A549 (cell line): ENCODE measurements at regions not wholly inside any gene's neighbourhood (a gene's known extent, or its start where the extent isn't known, plus 50 kb on each side); places are given as distances from the start of the nearest gene placed in this dataset.

ENCODE experiments used
- ATAC-seq, 2 experiments: fragments of 200-7000 bp in 1 of 2; fragments of >200 bp in 1 of 2; cut with Nextera tagmentation in 1 of 2; cut with Tn5 transposase in 1 of 2; 3 replicates each; pipeline versions ENCODE4 v1.8.0 to v1.9.1; 2018 to 2020; ENCODE audit warnings: mild to moderate bottlenecking in 1 of 2, moderate library complexity in 1 of 2
- CTCF ChIA-PET: fragments of 300-600 bp; sonication (Branson Sonifier 250); formaldehyde crosslinking; extraction: SDS; loops from one replicate; lab custom pipeline; 2021; ENCODE audit warnings: antibody characterized with exemption, inconsistent platforms; lab: Yijun Ruan, JAX
- POLR2A ChIA-PET: fragments of 350-600 bp; formaldehyde crosslinking; extraction: SDS; loops from one replicate; lab custom pipeline; 2021; ENCODE audit warnings: antibody characterized with exemption, inconsistent platforms; lab: Yijun Ruan, JAX
- DNase-seq, 2 experiments: peaks; one replicate each; pipeline versions ENCODE4 v3.0.0 to v3.0.0-alpha.2; 2011 to 2016; ENCODE audit warnings: low read depth in 1 of 2, low spot score in 1 of 2
- FAIRE-seq: peaks from 2 replicates; lab custom pipeline; 2011; peaks lifted over from hg19 to GRCh38; lab: Jason Lieb, UNC
- H3K27ac ChIP-seq, 2 experiments: fragments of >200 bp; sonication (Bioruptor Twin); formaldehyde crosslinking; 3 replicates each; pipeline ENCODE4 v1.5.1; 2016 to 2017
- H3K4me1 ChIP-seq: fragments of >200 bp; sonication (Bioruptor Twin); formaldehyde crosslinking; 3 replicates; pipeline ENCODE4 v1.6.1; 2016
- H3K4me2 ChIP-seq: fragments of >200 bp; sonication (Bioruptor Twin); formaldehyde crosslinking; 3 replicates; pipeline ENCODE4 v1.6.1; 2016
- H3K4me3 ChIP-seq: fragments of >200 bp; sonication (Bioruptor Twin); formaldehyde crosslinking; 3 replicates; pipeline ENCODE4 v1.5.1; 2016
- H3K9me3 ChIP-seq: fragments of >200 bp; sonication (Bioruptor Twin); formaldehyde crosslinking; 3 replicates; pipeline ENCODE4 v1.6.1; 2016
- E2F6 ChIP-seq: IDR thresholded peaks from 2 replicates; pipeline ENCODE4 v1.6.1; 2012; ENCODE audit warnings: low read depth, borderline replicate concordance
- ELK1 ChIP-seq: fragments of 150-350 bp; IDR thresholded peaks from 2 replicates; pipeline ENCODE4 v1.6.1; 2014; ENCODE audit warnings: low read depth, mild to moderate bottlenecking, low read length
- EP300 ChIP-seq, 2 experiments: fragments of >200 bp; sonication (Bioruptor Twin); formaldehyde crosslinking; IDR thresholded peaks; 2 replicates in 1 of 2; 3 replicates in 1 of 2; pipeline ENCODE4 v1.6.1; 2016 to 2017
- ESRRA ChIP-seq: fragments of 150-350 bp; IDR thresholded peaks from 2 replicates; pipeline ENCODE4 v1.6.1; 2014; ENCODE audit warnings: mild to moderate bottlenecking, low read length, borderline replicate concordance
- FOSB ChIP-seq: fragments of 250-450 bp; sonication (Bioruptor Pico); IDR thresholded peaks from 2 replicates; pipeline ENCODE4 v1.5.0; 2020; ENCODE audit warnings: mild to moderate bottlenecking, moderate library complexity
- FOSL2 ChIP-seq, 2 experiments: fragments of 450-650 bp in 1 of 2; fragments of >200 bp in 1 of 2; sonication (Bioruptor Twin) in 1 of 2; formaldehyde crosslinking; IDR thresholded peaks; 2 replicates each; pipeline versions ENCODE4 v1.5.0 to v1.6.1; 2016 to 2020; ENCODE audit warnings: mild to moderate bottlenecking in 1 of 2, moderate library complexity in 1 of 2
- HOXB13 ChIP-seq: fragments of 250-450 bp; sonication (Bioruptor Pico); IDR thresholded peaks from 2 replicates; pipeline ENCODE4 v1.5.0; 2020; ENCODE audit warnings: low read depth, mild to moderate bottlenecking, moderate library complexity
- KDM1A ChIP-seq: fragments of 200-600 bp; sonication (generic); IDR thresholded peaks from 2 replicates; pipeline ENCODE4 v1.6.1; 2016; ENCODE audit warnings: low read depth, mild to moderate bottlenecking
- MAFK ChIP-seq: fragments of 450-650 bp; IDR thresholded peaks from 2 replicates; pipeline ENCODE4 v1.6.1; 2014; ENCODE audit not compliant: partially characterized antibody
- NFE2L2 ChIP-seq: fragments of 150-350 bp; conservative IDR thresholded peaks from 2 replicates; pipeline ENCODE4 v1.6.1; 2014; ENCODE audit warnings: low read length
- POLR2AphosphoS2 ChIP-seq: conservative IDR thresholded peaks from 2 replicates; pipeline ENCODE4 v1.6.1; 2012; ENCODE audit warnings: low read length, improper control_type of control experiment, inconsistent platforms
- RARB ChIP-seq: fragments of 250-450 bp; sonication (Bioruptor Pico); IDR thresholded peaks from 2 replicates; pipeline ENCODE4 v1.8.0; 2021; ENCODE audit warnings: mild to moderate bottlenecking, moderate library complexity
- RCOR1 ChIP-seq: fragments of 150-350 bp; IDR thresholded peaks from 2 replicates; pipeline ENCODE4 v1.6.1; 2014; ENCODE audit warnings: antibody characterized with exemption, low read length, low read depth
- RFX5 ChIP-seq: fragments of 450-650 bp; IDR thresholded peaks from 2 replicates; pipeline ENCODE4 v1.7.1; 2014; ENCODE audit warnings: antibody characterized with exemption, mild to moderate bottlenecking, moderate library complexity
- SMC3 ChIP-seq: fragments of >200 bp; sonication (Bioruptor Twin); formaldehyde crosslinking; IDR thresholded peaks from 3 replicates; pipeline ENCODE4 v1.6.1; 2018; ENCODE audit warnings: inconsistent platforms
- ZSCAN20 ChIP-seq: fragments of 250-450 bp; sonication (Bioruptor Pico); IDR thresholded peaks from 2 replicates; pipeline ENCODE4 v1.8.0; 2022; ENCODE audit warnings: mild to moderate bottlenecking, moderate library complexity
- whole genome bisulfite sequencing: methylation state at CpG from one replicate; pipeline ENCODE4 v1.1.6; 2017; ENCODE audit errors: missing lambda C conversion rate; 5-methylcytosine and 5-hydroxymethylcytosine counted together
- TF ChIP-seq, protein P1 (sequence below): fragments of >200 bp; sonication (Bioruptor Twin); formaldehyde crosslinking; IDR thresholded peaks from 3 replicates; pipeline ENCODE4 v1.5.1; 2016
- TF ChIP-seq, protein P2 (sequence below): fragments of >200 bp; sonication (Bioruptor Twin); formaldehyde crosslinking; IDR thresholded peaks from 2 replicates; pipeline ENCODE4 v1.6.1; 2016
- TF ChIP-seq, protein P3 (sequence below): fragments of 250-450 bp; sonication (Bioruptor Pico); IDR thresholded peaks from 2 replicates; pipeline ENCODE4 v1.5.0; 2020; ENCODE audit warnings: low read depth, mild to moderate bottlenecking, moderate library complexity
- TF ChIP-seq, protein P4 (sequence below): fragments of 200-600 bp; sonication (generic); IDR thresholded peaks from 2 replicates; pipeline ENCODE4 v1.6.1; 2016; ENCODE audit warnings: antibody characterized with exemption, mild to moderate bottlenecking, moderate library complexity
- TF ChIP-seq, protein P5 (sequence below): fragments of 250-450 bp; sonication (Bioruptor Pico); IDR thresholded peaks from 2 replicates; pipeline ENCODE4 v1.5.0; 2021; ENCODE audit warnings: mild to moderate bottlenecking, moderate library complexity, borderline replicate concordance

- CTCF ChIA-PET: interaction anchor here (1.4 kb wide), 1 partner anchor 13 kb away, joined by 4 read pairs; no protein-coding TSS in a partner anchor
- H3K4me3 ChIP-seq: no peak overlapping the region
Observed at GRCh38 chr7:13489386-13489785, 500.1 kb downstream of the ETV1 start.

DNA sequence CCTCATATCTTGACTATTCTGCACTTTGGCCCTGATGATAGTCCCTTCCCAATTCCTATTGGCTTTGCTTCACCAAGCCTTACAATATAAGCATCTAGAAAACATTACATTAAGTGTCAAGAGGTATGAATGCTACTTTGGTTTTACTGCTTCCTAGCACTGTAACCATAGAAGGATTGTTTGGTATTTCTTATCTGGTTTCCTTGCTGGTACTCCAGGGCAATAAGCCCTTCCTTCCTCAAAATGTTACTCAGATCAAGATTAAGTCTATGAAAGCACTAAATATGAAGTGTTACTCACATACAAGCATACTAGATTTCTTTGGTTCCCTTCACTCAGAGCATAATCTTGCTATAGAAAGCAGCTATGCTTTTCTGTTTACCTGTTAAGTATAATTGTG, 492.5 kb downstream of the ETV1 start:
- Histone ChIP-seq H3K4me2 (no peak overlapping the region), H3K9me3 (no peaks in the 10 kb centered on the region), H3K4me3 (no peak overlapping the region), H3K4me1 (no peaks in the 10 kb centered on the region), H3K27ac (no peak overlapping the region)
- ATAC-seq: no peak
- no peak for TF ChIP-seq EP300 (IDR thresholded peaks at IDR 0.05)
- TF ChIP-seq, protein P1, sequence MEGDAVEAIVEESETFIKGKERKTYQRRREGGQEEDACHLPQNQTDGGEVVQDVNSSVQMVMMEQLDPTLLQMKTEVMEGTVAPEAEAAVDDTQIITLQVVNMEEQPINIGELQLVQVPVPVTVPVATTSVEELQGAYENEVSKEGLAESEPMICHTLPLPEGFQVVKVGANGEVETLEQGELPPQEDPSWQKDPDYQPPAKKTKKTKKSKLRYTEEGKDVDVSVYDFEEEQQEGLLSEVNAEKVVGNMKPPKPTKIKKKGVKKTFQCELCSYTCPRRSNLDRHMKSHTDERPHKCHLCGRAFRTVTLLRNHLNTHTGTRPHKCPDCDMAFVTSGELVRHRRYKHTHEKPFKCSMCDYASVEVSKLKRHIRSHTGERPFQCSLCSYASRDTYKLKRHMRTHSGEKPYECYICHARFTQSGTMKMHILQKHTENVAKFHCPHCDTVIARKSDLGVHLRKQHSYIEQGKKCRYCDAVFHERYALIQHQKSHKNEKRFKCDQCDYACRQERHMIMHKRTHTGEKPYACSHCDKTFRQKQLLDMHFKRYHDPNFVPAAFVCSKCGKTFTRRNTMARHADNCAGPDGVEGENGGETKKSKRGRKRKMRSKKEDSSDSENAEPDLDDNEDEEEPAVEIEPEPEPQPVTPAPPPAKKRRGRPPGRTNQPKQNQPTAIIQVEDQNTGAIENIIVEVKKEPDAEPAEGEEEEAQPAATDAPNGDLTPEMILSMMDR: no peak
- TF ChIP-seq, protein P2, sequence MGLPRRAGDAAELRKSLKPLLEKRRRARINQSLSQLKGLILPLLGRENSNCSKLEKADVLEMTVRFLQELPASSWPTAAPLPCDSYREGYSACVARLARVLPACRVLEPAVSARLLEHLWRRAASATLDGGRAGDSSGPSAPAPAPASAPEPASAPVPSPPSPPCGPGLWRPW: no peak
- TF ChIP-seq KDM1A: no peak
- TF ChIP-seq, protein P3, sequence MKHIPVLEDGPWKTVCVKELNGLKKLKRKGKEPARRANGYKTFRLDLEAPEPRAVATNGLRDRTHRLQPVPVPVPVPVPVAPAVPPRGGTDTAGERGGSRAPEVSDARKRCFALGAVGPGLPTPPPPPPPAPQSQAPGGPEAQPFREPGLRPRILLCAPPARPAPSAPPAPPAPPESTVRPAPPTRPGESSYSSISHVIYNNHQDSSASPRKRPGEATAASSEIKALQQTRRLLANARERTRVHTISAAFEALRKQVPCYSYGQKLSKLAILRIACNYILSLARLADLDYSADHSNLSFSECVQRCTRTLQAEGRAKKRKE: no peak
- TF ChIP-seq E2F6: no peak
- TF ChIP-seq FOSB: no peak
- TF ChIP-seq, protein P4, sequence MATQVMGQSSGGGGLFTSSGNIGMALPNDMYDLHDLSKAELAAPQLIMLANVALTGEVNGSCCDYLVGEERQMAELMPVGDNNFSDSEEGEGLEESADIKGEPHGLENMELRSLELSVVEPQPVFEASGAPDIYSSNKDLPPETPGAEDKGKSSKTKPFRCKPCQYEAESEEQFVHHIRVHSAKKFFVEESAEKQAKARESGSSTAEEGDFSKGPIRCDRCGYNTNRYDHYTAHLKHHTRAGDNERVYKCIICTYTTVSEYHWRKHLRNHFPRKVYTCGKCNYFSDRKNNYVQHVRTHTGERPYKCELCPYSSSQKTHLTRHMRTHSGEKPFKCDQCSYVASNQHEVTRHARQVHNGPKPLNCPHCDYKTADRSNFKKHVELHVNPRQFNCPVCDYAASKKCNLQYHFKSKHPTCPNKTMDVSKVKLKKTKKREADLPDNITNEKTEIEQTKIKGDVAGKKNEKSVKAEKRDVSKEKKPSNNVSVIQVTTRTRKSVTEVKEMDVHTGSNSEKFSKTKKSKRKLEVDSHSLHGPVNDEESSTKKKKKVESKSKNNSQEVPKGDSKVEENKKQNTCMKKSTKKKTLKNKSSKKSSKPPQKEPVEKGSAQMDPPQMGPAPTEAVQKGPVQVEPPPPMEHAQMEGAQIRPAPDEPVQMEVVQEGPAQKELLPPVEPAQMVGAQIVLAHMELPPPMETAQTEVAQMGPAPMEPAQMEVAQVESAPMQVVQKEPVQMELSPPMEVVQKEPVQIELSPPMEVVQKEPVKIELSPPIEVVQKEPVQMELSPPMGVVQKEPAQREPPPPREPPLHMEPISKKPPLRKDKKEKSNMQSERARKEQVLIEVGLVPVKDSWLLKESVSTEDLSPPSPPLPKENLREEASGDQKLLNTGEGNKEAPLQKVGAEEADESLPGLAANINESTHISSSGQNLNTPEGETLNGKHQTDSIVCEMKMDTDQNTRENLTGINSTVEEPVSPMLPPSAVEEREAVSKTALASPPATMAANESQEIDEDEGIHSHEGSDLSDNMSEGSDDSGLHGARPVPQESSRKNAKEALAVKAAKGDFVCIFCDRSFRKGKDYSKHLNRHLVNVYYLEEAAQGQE: no peak
- TF ChIP-seq RARB (CRISPR knock-in tag): no peak
- no peak for TF ChIP-seq ELK1
- TF ChIP-seq RFX5: no peak
- TF ChIP-seq NFE2L2: no peak
- no peak for TF ChIP-seq MAFK
- no peak for TF ChIP-seq RCOR1
- TF ChIP-seq HOXB13 (CRISPR knock-in tag): no peak
- TF ChIP-seq, protein P5, sequence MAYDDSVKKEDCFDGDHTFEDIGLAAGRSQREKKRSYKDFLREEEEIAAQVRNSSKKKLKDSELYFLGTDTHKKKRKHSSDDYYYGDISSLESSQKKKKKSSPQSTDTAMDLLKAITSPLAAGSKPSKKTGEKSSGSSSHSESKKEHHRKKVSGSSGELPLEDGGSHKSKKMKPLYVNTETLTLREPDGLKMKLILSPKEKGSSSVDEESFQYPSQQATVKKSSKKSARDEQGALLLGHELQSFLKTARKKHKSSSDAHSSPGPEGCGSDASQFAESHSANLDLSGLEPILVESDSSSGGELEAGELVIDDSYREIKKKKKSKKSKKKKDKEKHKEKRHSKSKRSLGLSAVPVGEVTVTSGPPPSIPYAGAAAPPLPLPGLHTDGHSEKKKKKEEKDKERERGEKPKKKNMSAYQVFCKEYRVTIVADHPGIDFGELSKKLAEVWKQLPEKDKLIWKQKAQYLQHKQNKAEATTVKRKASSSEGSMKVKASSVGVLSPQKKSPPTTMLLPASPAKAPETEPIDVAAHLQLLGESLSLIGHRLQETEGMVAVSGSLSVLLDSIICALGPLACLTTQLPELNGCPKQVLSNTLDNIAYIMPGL (CRISPR knock-in tag): no peak
- no peak for TF ChIP-seq POLR2AphosphoS2
- ChIA-PET POLR2A (no interaction called here), CTCF (no interaction called here)
- no peak for DNase-seq
- no peak for FAIRE-seq

More at GRCh38 chr7:13489386-13489785, 500.1 kb downstream of the ETV1 start:
- Histone ChIP-seq H3K4me1 (no peaks in the 10 kb centered on the region), H3K9me3 (no peaks in the 10 kb centered on the region)
- POLR2A ChIA-PET: no interaction called here
- 5% methylated on average over 6 of the region's 6 CpGs for WGBS
- ATAC-seq (no peak), DNase-seq (no peak)
- TF ChIP-seq RCOR1 (no peak), ZSCAN20 (no peak), FOSB (no peak), SMC3 (no peak), ESRRA (no peak), FOSL2 (IDR thresholded peaks at IDR 0.05) (no peak), FOSL2 (CRISPR knock-in tag; IDR thresholded peaks at IDR 0.05) (no peak)
- TF ChIP-seq, protein P4: no peak
- TF ChIP-seq, all 56 proteins: peak for 0
- no peak for FAIRE-seq
- Histone ChIP-seq H3K4me2 (no peak overlapping the region), H3K27ac (no peak overlapping the region)
